K562 (cell line): ENCODE measurements at regions not wholly inside any gene's neighbourhood (a gene's known extent, or its start where the extent isn't known, plus 50 kb on each side); places are given as distances from the start of the nearest gene placed in this dataset.

ENCODE experiments used
- ATAC-seq: fragments of 200-7000 bp; cut with Tn5 transposase; 3 replicates; pipeline ENCODE4 v1.9.1; 2020; ENCODE audit warnings: moderate library complexity
- BruUV-seq: library from RNA; stranded (reverse); fragments of 400-500 nt; replicated peaks from 2 replicates; lab custom pipeline; 2021; lab: Mats Ljungman, UMichigan
- CTCF ChIA-PET: fragments of 300-600 bp; formaldehyde crosslinking; extraction: SDS; loops from one replicate; lab custom pipeline; 2021; ENCODE audit warnings: low intra/inter-chr PET ratio; lab: Yijun Ruan, JAX
- POLR2A ChIA-PET: fragments of 300-600, 350-650 bp; sonication (Branson Sonifier 250); formaldehyde crosslinking; extraction: SDS; loops from one replicate; lab custom pipeline; 2021; ENCODE audit warnings: antibody characterized with exemption, inconsistent platforms; lab: Yijun Ruan, JAX
- DNase-seq, 4 experiments: peaks; one replicate each; pipeline versions ENCODE4 v3.0.0 to v3.0.0-alpha.2; 2011 to 2018; ENCODE audit warnings: low spot score in 3 of 4, mixed read lengths in 3 of 4; ENCODE audit errors: extremely low read depth in 1 of 4
- FAIRE-seq: peaks from 2 replicates; lab custom pipeline; 2011; peaks lifted over from hg19 to GRCh38; lab: Jason Lieb, UNC
- H2AFZ ChIP-seq: 2 replicates; pipeline ENCODE4 v1.6.0; 2011; ENCODE audit warnings: low read depth, low read length, control low read depth, inconsistent platforms
- H3K27ac ChIP-seq: fragments of 200-600 bp; 3 replicates; pipeline ENCODE4 v1.8.0; 2011; ENCODE audit warnings: low read depth, mild to moderate bottlenecking, control low read depth, inconsistent platforms, low read length, moderate library complexity, mixed read lengths; ENCODE audit errors: extremely low read depth
- H3K27me3 ChIP-seq, 2 experiments: fragments of 300-600 bp in 1 of 2; 2 replicates in 1 of 2; 3 replicates in 1 of 2; pipeline versions ENCODE4 v1.6.0 to v1.8.0; 2011; ENCODE audit warnings: inconsistent platforms in 2 of 2, low read length in 2 of 2, mild to moderate bottlenecking in 1 of 2, mixed read lengths in 1 of 2, moderate library complexity in 1 of 2; ENCODE audit not compliant: control insufficient read depth in 2 of 2, insufficient read depth in 2 of 2
- H3K36me3 ChIP-seq: fragments of 300-600 bp; 3 replicates; pipeline ENCODE4 v1.8.0; 2011; ENCODE audit warnings: mild to moderate bottlenecking, low read length, inconsistent platforms; ENCODE audit not compliant: control insufficient read depth, insufficient read depth
- H3K4me1 ChIP-seq, 2 experiments: fragments of 200-600 bp in 1 of 2; replicated peaks in 1 of 2; 2 replicates in 1 of 2; 3 replicates in 1 of 2; pipeline versions ENCODE4 v1.5.1 to v1.8.0; 2011; ENCODE audit warnings: inconsistent platforms in 2 of 2, low read length in 2 of 2, mild to moderate bottlenecking in 1 of 2, mixed read lengths in 1 of 2, moderate library complexity in 1 of 2; ENCODE audit not compliant: control insufficient read depth in 2 of 2, insufficient read depth in 2 of 2
- H3K4me2 ChIP-seq: 2 replicates; pipeline ENCODE4 v1.6.1; 2011; ENCODE audit warnings: low read length, control low read depth, inconsistent platforms, mixed read lengths; ENCODE audit not compliant: insufficient read depth
- H3K4me3 ChIP-seq: fragments of 200-600 bp; sonication (generic), shearing (Covaris generic); 2 replicates; pipeline ENCODE4 v1.5.1; 2016; ENCODE audit warnings: control low read depth, inconsistent platforms
- H3K79me2 ChIP-seq: fragments of 200-600 bp; 3 replicates; pipeline ENCODE4 v1.8.0; 2011; ENCODE audit warnings: low read length, inconsistent platforms; ENCODE audit not compliant: control insufficient read depth, insufficient read depth
- H3K9ac ChIP-seq, 2 experiments: 2 replicates each; pipeline versions ENCODE4 v1.6.0 to v1.6.1; 2011; ENCODE audit warnings: low read depth in 2 of 2, low read length in 2 of 2, control low read depth in 1 of 2, inconsistent platforms in 1 of 2, mild to moderate bottlenecking in 1 of 2, mixed read lengths in 1 of 2; ENCODE audit not compliant: insufficient read depth in 1 of 2
- H3K9me1 ChIP-seq: one replicate; pipeline ENCODE4 v1.6.0; 2011; ENCODE audit warnings: inconsistent platforms, mild to moderate bottlenecking, low read length, moderate library complexity; ENCODE audit not compliant: control insufficient read depth, insufficient read depth
- H3K9me3 ChIP-seq: replicated peaks from 2 replicates; pipeline ENCODE4 v1.5.1; 2011; ENCODE audit warnings: low read depth, low read length, inconsistent platforms; ENCODE audit not compliant: control insufficient read depth, insufficient read depth
- H4K20me1 ChIP-seq: replicated peaks from 2 replicates; pipeline ENCODE4 v1.6.1; 2011; ENCODE audit warnings: low read length, inconsistent platforms, mixed read lengths; ENCODE audit not compliant: control insufficient read depth, insufficient read depth
- DDX20 ChIP-seq: fragments of 450-650 bp; IDR thresholded peaks from 2 replicates; pipeline ENCODE4 v1.6.1; 2016; ENCODE audit warnings: missing genetic modification characterization, low read depth, mild to moderate bottlenecking, missing compliant biosample characterization, moderate library complexity
- ILF3 ChIP-seq: fragments of 450-650 bp; IDR thresholded peaks from 2 replicates; pipeline ENCODE4 v1.6.1; 2018; ENCODE audit warnings: antibody characterized with exemption, mild to moderate bottlenecking, moderate library complexity, borderline replicate concordance
- SMAD1 ChIP-seq: fragments of 150-350 bp; IDR thresholded peaks from 2 replicates; pipeline ENCODE4 v1.6.1; 2014; ENCODE audit warnings: low read length, low read depth; ENCODE audit not compliant: partially characterized antibody
- ZNF134 ChIP-seq: fragments of 250-450 bp; sonication (Bioruptor Pico); conservative IDR thresholded peaks from 2 replicates; pipeline ENCODE4 v1.4.0; 2020
- ZNF668 ChIP-seq: fragments of 250-450 bp; sonication (Bioruptor Pico); IDR thresholded peaks from 2 replicates; pipeline ENCODE4 v1.8.0; 2022; ENCODE audit warnings: mild to moderate bottlenecking, inconsistent platforms
- WGBS: fragments of 100-300 bp; shearing (Covaris generic); methylation state at CpG from one replicate; pipeline ENCODE4 v1.1.6; 2016; ENCODE audit warnings: low coverage, mixed read lengths; ENCODE audit not compliant: insufficient coverage; ENCODE audit errors: missing lambda C conversion rate; 5-methylcytosine and 5-hydroxymethylcytosine counted together
- in situ Hi-C: fragments of 300-500 bp; cut with MboI; formaldehyde crosslinking; loops from 4 replicates; pipeline ENCODE4 v1.15.0; 2018; ENCODE audit warnings: inconsistent platforms, mixed read lengths
- intact Hi-C: fragments of 100-400 bp; cut with micrococcal nuclease; formaldehyde crosslinking; loops from 2 replicates; pipeline ENCODE4 v1.14.2; 2022
- TF ChIP-seq, protein P1 (sequence below): sonication (generic); formaldehyde crosslinking; IDR thresholded peaks from 2 replicates; pipeline ENCODE4 v1.8.0; 2022; ENCODE audit warnings: mild to moderate bottlenecking, missing genetic modification reagents
- TF ChIP-seq, protein P2 (sequence below): fragments of 250-450 bp; sonication (Bioruptor Pico); IDR thresholded peaks from 2 replicates; pipeline ENCODE4 v1.9.0; 2021; ENCODE audit warnings: mild to moderate bottlenecking, inconsistent platforms
- TF ChIP-seq, protein P3 (sequence below): sonication (generic); formaldehyde crosslinking; IDR thresholded peaks from 2 replicates; pipeline ENCODE4 v1.4.0; 2020; ENCODE audit warnings: mild to moderate bottlenecking, missing genetic modification reagents

DNA sequence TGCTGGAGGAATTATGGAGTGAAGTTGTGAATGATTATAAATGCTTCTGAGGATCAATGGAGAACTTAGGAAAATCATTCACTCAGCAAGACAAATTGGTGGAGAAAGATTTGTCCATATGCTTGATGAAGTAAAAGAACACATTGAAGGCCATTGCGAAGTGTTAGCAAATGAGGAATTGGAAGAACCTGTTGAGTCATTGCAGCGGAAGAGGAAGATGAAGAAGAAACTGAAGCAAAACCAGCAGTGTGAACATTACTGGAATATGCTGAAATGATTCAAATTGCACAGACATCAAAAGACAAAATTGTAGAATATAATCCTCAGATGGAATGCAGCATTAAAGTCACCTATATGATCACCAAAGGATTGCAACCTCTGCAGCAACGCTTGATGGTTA, 168.1 kb downstream of the ADAMTS15 start:
- Histone ChIP-seq H3K79me2 (no peaks in the 10 kb centered on the region), H4K20me1 (no peaks in the 10 kb centered on the region), H3K4me2 (no peak overlapping the region), H3K27ac (no peak overlapping the region), H3K4me1 (no peaks in the 10 kb centered on the region), H3K9ac (no peak overlapping the region), H3K4me3 (no peak overlapping the region), H3K9me3 (no peaks in the 10 kb centered on the region), H2AFZ (no peak overlapping the region), H3K36me3 (no peaks in the 10 kb centered on the region), H3K9me1 (no peaks in the 10 kb centered on the region), H3K27me3 (no peaks in the 10 kb centered on the region)
- intact Hi-C loops, result no loop called here
- no TSS peak for BruUV-seq
- WGBS, result 0% methylated on average over 3 of the region's 3 CpGs
- no peak for DNase-seq
- no peak for FAIRE-seq
- ChIA-PET CTCF (no interaction called here), POLR2A (no interaction called here)
- ATAC-seq, result no peak
- in situ Hi-C loops, result no loop called here
- TF ChIP-seq ZNF134 (CRISPR knock-in tag) (no peak), DDX20 (no peak), SMAD1 (no peak), ILF3 (no peak), ZNF668 (no peak)
- TF ChIP-seq, protein P1, sequence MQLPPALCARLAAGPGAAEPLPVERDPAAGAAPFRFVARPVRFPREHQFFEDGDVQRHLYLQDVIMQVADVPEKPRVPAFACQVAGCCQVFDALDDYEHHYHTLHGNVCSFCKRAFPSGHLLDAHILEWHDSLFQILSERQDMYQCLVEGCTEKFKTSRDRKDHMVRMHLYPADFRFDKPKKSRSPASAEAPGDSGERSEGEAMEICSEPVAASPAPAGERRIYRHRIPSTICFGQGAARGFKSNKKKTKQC, result no peak
- TF ChIP-seq, protein P2, sequence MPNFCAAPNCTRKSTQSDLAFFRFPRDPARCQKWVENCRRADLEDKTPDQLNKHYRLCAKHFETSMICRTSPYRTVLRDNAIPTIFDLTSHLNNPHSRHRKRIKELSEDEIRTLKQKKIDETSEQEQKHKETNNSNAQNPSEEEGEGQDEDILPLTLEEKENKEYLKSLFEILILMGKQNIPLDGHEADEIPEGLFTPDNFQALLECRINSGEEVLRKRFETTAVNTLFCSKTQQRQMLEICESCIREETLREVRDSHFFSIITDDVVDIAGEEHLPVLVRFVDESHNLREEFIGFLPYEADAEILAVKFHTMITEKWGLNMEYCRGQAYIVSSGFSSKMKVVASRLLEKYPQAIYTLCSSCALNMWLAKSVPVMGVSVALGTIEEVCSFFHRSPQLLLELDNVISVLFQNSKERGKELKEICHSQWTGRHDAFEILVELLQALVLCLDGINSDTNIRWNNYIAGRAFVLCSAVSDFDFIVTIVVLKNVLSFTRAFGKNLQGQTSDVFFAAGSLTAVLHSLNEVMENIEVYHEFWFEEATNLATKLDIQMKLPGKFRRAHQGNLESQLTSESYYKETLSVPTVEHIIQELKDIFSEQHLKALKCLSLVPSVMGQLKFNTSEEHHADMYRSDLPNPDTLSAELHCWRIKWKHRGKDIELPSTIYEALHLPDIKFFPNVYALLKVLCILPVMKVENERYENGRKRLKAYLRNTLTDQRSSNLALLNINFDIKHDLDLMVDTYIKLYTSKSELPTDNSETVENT (CRISPR knock-in tag), result no peak
- TF ChIP-seq, protein P3, sequence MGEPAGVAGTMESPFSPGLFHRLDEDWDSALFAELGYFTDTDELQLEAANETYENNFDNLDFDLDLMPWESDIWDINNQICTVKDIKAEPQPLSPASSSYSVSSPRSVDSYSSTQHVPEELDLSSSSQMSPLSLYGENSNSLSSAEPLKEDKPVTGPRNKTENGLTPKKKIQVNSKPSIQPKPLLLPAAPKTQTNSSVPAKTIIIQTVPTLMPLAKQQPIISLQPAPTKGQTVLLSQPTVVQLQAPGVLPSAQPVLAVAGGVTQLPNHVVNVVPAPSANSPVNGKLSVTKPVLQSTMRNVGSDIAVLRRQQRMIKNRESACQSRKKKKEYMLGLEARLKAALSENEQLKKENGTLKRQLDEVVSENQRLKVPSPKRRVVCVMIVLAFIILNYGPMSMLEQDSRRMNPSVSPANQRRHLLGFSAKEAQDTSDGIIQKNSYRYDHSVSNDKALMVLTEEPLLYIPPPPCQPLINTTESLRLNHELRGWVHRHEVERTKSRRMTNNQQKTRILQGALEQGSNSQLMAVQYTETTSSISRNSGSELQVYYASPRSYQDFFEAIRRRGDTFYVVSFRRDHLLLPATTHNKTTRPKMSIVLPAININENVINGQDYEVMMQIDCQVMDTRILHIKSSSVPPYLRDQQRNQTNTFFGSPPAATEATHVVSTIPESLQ (CRISPR knock-in tag), result no peak
